H1 (cell line): ENCODE measurements at regions not wholly inside any gene's neighbourhood (a gene's known extent, or its start where the extent isn't known, plus 50 kb on each side); places are given as distances from the start of the nearest gene placed in this dataset.
A peak's percentile ranks its signal among the peaks of the same experiment; 100 is the strongest.

Experiments used
- CTCF ChIA-PET: fragments of 300-600 bp; sonication (Branson Sonifier 250); formaldehyde crosslinking; loops from one replicate; lab custom pipeline; 2021; ENCODE audit not compliant: partially characterized antibody; lab: Charles Lee
- POLR2A ChIA-PET: fragments of 300-600 bp; sonication (Branson Sonifier 250); formaldehyde crosslinking; loops from one replicate; lab custom pipeline; 2021; ENCODE audit warnings: inconsistent platforms; ENCODE audit not compliant: partially characterized antibody; lab: Charles Lee
- DNase-seq, 2 experiments: peaks; one replicate each; pipeline versions ENCODE4 v3.0.0 to v3.0.0-alpha.2; 2010 to 2022; ENCODE audit warnings: low spot score in 2 of 2, low read depth in 1 of 2, mixed read lengths in 1 of 2
- FAIRE-seq: peaks from 2 replicates; lab custom pipeline; 2011; peaks lifted over from hg19 to GRCh38; lab: Jason Lieb, UNC
- H2AFZ ChIP-seq: 2 replicates; pipeline ENCODE4 v1.8.1; 2012; ENCODE audit warnings: low read length, inconsistent platforms
- H2AK5ac ChIP-seq: 2 replicates; pipeline ENCODE4 v1.6.1; 2013; ENCODE audit warnings: low read depth, low read length
- H2BK120ac ChIP-seq: replicated peaks from 2 replicates; pipeline ENCODE3; 2013; ENCODE audit warnings: low read depth, low read length, inconsistent platforms
- H2BK12ac ChIP-seq: 2 replicates; pipeline ENCODE4 v1.6.1; 2013; ENCODE audit warnings: low read depth, low read length
- H2BK15ac ChIP-seq: 2 replicates; pipeline ENCODE4 v1.6.1; 2013; ENCODE audit warnings: low read length
- H2BK20ac ChIP-seq: 2 replicates; pipeline ENCODE4 v1.6.1; 2013; ENCODE audit warnings: low read length
- H2BK5ac ChIP-seq: 2 replicates; pipeline ENCODE4 v1.6.1; 2013; ENCODE audit warnings: low read depth, low read length
- H3K14ac ChIP-seq: 2 replicates; pipeline ENCODE4 v1.6.1; 2013; ENCODE audit warnings: inconsistent platforms; ENCODE audit not compliant: insufficient read length
- H3K18ac ChIP-seq: 2 replicates; pipeline ENCODE4 v1.6.1; 2013; ENCODE audit warnings: low read length; ENCODE audit errors: extremely low read depth
- H3K23ac ChIP-seq: 2 replicates; pipeline ENCODE4 v1.6.1; 2013; ENCODE audit warnings: inconsistent platforms; ENCODE audit not compliant: insufficient read length
- H3K23me2 ChIP-seq: 2 replicates; pipeline ENCODE4 v1.6.1; 2013; ENCODE audit warnings: low read depth, low read length
- H3K27ac ChIP-seq: 2 replicates; pipeline ENCODE4 v1.6.1; 2011; ENCODE audit warnings: low read depth, low read length, inconsistent platforms
- H3K27me3 ChIP-seq, 4 experiments: replicated peaks in 1 of 4; 1 replicate in 1 of 4; 2 replicates in 3 of 4; pipeline versions ENCODE4 v1.6.1 to v1.8.1; 2011 to 2013; ENCODE audit warnings: low read length in 3 of 4, mild to moderate bottlenecking in 3 of 4, inconsistent platforms in 2 of 4, mixed read lengths in 2 of 4, moderate library complexity in 1 of 4; ENCODE audit not compliant: control insufficient read depth in 3 of 4, insufficient read depth in 3 of 4; ENCODE audit errors: extremely low read depth in 1 of 4
- H3K36me3 ChIP-seq, 4 experiments: 2 replicates each; pipeline versions ENCODE4 v1.6.1 to v1.8.1; 2011 to 2013; ENCODE audit warnings: mild to moderate bottlenecking in 4 of 4, low read length in 3 of 4, moderate library complexity in 2 of 4, control low read depth in 1 of 4, inconsistent platforms in 1 of 4; ENCODE audit not compliant: insufficient read depth in 4 of 4, control insufficient read depth in 2 of 4
- H3K4ac ChIP-seq: replicated peaks from 2 replicates; pipeline ENCODE3; 2013; ENCODE audit warnings: low read length, low read depth, mixed read lengths, inconsistent platforms; ENCODE audit not compliant: insufficient read length
- H3K4me1 ChIP-seq, 4 experiments: replicated peaks in 1 of 4; 1 replicate in 1 of 4; 2 replicates in 3 of 4; pipeline versions ENCODE4 v1.6.1 to v1.8.1; 2011 to 2013; ENCODE audit warnings: low read length in 3 of 4, inconsistent platforms in 2 of 4, mixed read lengths in 1 of 4; ENCODE audit not compliant: insufficient read depth in 4 of 4, control insufficient read depth in 3 of 4
- H3K4me2 ChIP-seq, 2 experiments: 2 replicates each; pipeline versions ENCODE4 v1.6.1 to v1.8.1; 2011 to 2013; ENCODE audit warnings: low read depth in 2 of 2, low read length in 2 of 2, control low read depth in 1 of 2, inconsistent platforms in 1 of 2, mild to moderate bottlenecking in 1 of 2; ENCODE audit not compliant: insufficient read depth in 1 of 2
- H3K4me3 ChIP-seq, 4 experiments: fragments of 200-600, 300-600 bp in 1 of 4; sonication (generic), shearing (Covaris generic), sonication (Bioruptor Twin) in 1 of 4; 2 replicates each; pipeline versions ENCODE4 v1.5.1 to v1.8.1; 2011 to 2016; ENCODE audit warnings: low read length in 4 of 4, low read depth in 3 of 4, control low read depth in 2 of 4, inconsistent platforms in 2 of 4, mild to moderate bottlenecking in 2 of 4, mixed read lengths in 1 of 4, moderate library complexity in 1 of 4; ENCODE audit not compliant: insufficient read depth in 2 of 4; ENCODE audit errors: extremely low read depth in 1 of 4
- H3K56ac ChIP-seq: replicated peaks from 2 replicates; pipeline ENCODE3; 2013; ENCODE audit warnings: low read depth, mild to moderate bottlenecking, mixed read lengths, low read length, inconsistent platforms; ENCODE audit not compliant: insufficient read length
- H3K79me1 ChIP-seq: 2 replicates; pipeline ENCODE4 v1.6.1; 2013; ENCODE audit warnings: low read depth, low read length, control low read depth
- H3K79me2 ChIP-seq, 2 experiments: 2 replicates each; pipeline versions ENCODE4 v1.6.1 to v1.8.1; 2012 to 2013; ENCODE audit warnings: low read length in 2 of 2, mild to moderate bottlenecking in 2 of 2, inconsistent platforms in 1 of 2; ENCODE audit not compliant: insufficient read depth in 2 of 2, control insufficient read depth in 1 of 2
- H3K9ac ChIP-seq, 4 experiments: replicated peaks in 1 of 4; 1 replicate in 1 of 4; 2 replicates in 3 of 4; pipeline versions ENCODE4 v1.6.1 to v1.8.1; 2011 to 2013; ENCODE audit warnings: low read depth in 3 of 4, low read length in 3 of 4, control low read depth in 2 of 4, mild to moderate bottlenecking in 2 of 4, moderate library complexity in 2 of 4, inconsistent platforms in 1 of 4; ENCODE audit errors: extremely low read depth in 1 of 4
- H3K9me3 ChIP-seq, 2 experiments: 2 replicates each; pipeline versions ENCODE4 v1.6.1 to v1.8.1; 2012 to 2013; ENCODE audit warnings: mild to moderate bottlenecking in 2 of 2, moderate library complexity in 2 of 2, control low read depth in 1 of 2, inconsistent platforms in 1 of 2, low read depth in 1 of 2, low read length in 1 of 2, mixed read lengths in 1 of 2; ENCODE audit not compliant: insufficient read depth in 2 of 2
- H4K20me1 ChIP-seq, 2 experiments: replicated peaks in 1 of 2; 2 replicates each; pipeline versions ENCODE3 to v1.8.1; 2011 to 2013; ENCODE audit warnings: inconsistent platforms in 2 of 2, low read length in 2 of 2, mild to moderate bottlenecking in 1 of 2; ENCODE audit not compliant: insufficient read depth in 2 of 2, control insufficient read depth in 1 of 2
- H4K5ac ChIP-seq: 2 replicates; pipeline ENCODE4 v1.6.1; 2013; ENCODE audit warnings: low read length, low read depth, mixed read lengths, inconsistent platforms; ENCODE audit not compliant: insufficient read length
- H4K8ac ChIP-seq: 2 replicates; pipeline ENCODE4 v1.8.0; 2013; ENCODE audit warnings: mild to moderate bottlenecking, moderate library complexity, low read length, inconsistent platforms; ENCODE audit not compliant: insufficient read depth; ENCODE audit errors: extremely low read depth
- H4K91ac ChIP-seq: replicated peaks from 2 replicates; pipeline ENCODE3; 2013; ENCODE audit warnings: low read length, mixed read lengths, inconsistent platforms; ENCODE audit not compliant: insufficient read length
- EZH2 ChIP-seq: fragments of 200-600 bp; sonication (generic); IDR thresholded peaks from 2 replicates; pipeline ENCODE4 v1.7.1; 2012; ENCODE audit warnings: low read depth, mild to moderate bottlenecking, moderate library complexity, low read length, inconsistent platforms; ENCODE audit not compliant: severe bottlenecking
- PHF8 ChIP-seq: fragments of 200-600 bp; sonication (generic); conservative IDR thresholded peaks from 2 replicates; pipeline ENCODE4 v1.7.1; 2012; ENCODE audit warnings: low read depth, mild to moderate bottlenecking, inconsistent platforms, low read length, moderate library complexity
- TEAD4 ChIP-seq: IDR thresholded peaks from 2 replicates; pipeline ENCODE4 v1.6.1; 2012; ENCODE audit warnings: low read depth, low read length, inconsistent platforms, mixed read lengths

- Histone ChIP-seq H2AK5ac (no peak overlapping the region), H4K8ac (no peak overlapping the region), H3K23ac (no peak overlapping the region), H2AFZ (peak overlapping the region; percentile 22; the same call in 1 of the 2 replicates), H3K18ac (no peak overlapping the region), H3K4me2 (no peak overlapping the region), H3K23me2 (no peaks in the 10 kb centered on the region), H4K91ac (no peak overlapping the region), H2BK20ac (no peak overlapping the region), H3K36me3 (no peaks in the 10 kb centered on the region), H2BK120ac (no peak overlapping the region), H3K79me1 (no peaks in the 10 kb centered on the region), H3K9ac (no peak overlapping the region), H2BK15ac (no peak overlapping the region), H3K14ac (no peak overlapping the region), H2BK5ac (no peak overlapping the region), H3K27ac (no peak overlapping the region), H3K27me3 (no peaks in the 10 kb centered on the region), H3K9me3 (no peaks in the 10 kb centered on the region), H3K56ac (no peak overlapping the region), H3K79me2 (no peaks in the 10 kb centered on the region), H2BK12ac (no peak overlapping the region), H4K20me1 (no peaks in the 10 kb centered on the region)
- POLR2A ChIA-PET = no interaction called here
- FAIRE-seq = no peak
- CTCF ChIA-PET = interaction anchor here (1.2 kb wide), 1 partner anchor 101 kb away, joined by 4 read pairs; no protein-coding TSS in a partner anchor
- no peak for DNase-seq
- TF ChIP-seq PHF8 (no peak), EZH2 (no peak), TEAD4 (no peak)
- TF ChIP-seq, all 59 proteins: peak for 0
- no peaks in the 10 kb centered on the region for H3K4me1 ChIP-seq
- no peak overlapping the region for H3K4me3 ChIP-seq
- no peak overlapping the region for H4K5ac ChIP-seq
- no peak overlapping the region for H3K4ac ChIP-seq
Observed at GRCh38 chr4:158090323-158090722, 82.5 kb downstream of the GASK1B start.
